MM.1S (cell line): ENCODE measurements at regions not wholly inside any gene's neighbourhood (a gene's known extent, or its start where the extent isn't known, plus 50 kb on each side); places are given as distances from the start of the nearest gene placed in this dataset.

ENCODE experiments used
- DNase-seq: peaks from one replicate; pipeline ENCODE4 v3.0.0-alpha.2; 2015
- H2AFZ ChIP-seq: fragments of 300-600 bp; sonication (generic); 2 replicates; pipeline ENCODE4 v1.6.0; 2016; ENCODE audit warnings: antibody characterized with exemption, low read length
- H3F3A ChIP-seq: fragments of 300-600 bp; sonication (generic); 2 replicates; pipeline ENCODE4 v1.6.1; 2016; ENCODE audit warnings: mild to moderate bottlenecking, antibody characterized with exemption, low read length, moderate library complexity, mixed read lengths; ENCODE audit not compliant: insufficient read depth
- H3K27ac ChIP-seq: fragments of 300-600 bp; sonication (generic); 2 replicates; pipeline ENCODE4 v1.5.1; 2016; ENCODE audit warnings: mild to moderate bottlenecking, low read length
- H3K27me3 ChIP-seq: fragments of 300-600 bp; sonication (generic); replicated peaks from 2 replicates; pipeline ENCODE4 v1.6.0; 2016; ENCODE audit warnings: low read length; ENCODE audit not compliant: insufficient read depth
- H3K36me3 ChIP-seq: fragments of 300-600 bp; sonication (generic); replicated peaks from 2 replicates; pipeline ENCODE4 v1.6.1; 2016; ENCODE audit warnings: mild to moderate bottlenecking, low read length, mixed read lengths; ENCODE audit not compliant: insufficient read depth
- H3K4me1 ChIP-seq: fragments of 300-600 bp; sonication (generic); 2 replicates; pipeline ENCODE4 v1.6.1; 2016; ENCODE audit warnings: low read length, mixed read lengths
- H3K4me2 ChIP-seq: fragments of 300-600 bp; sonication (generic); 2 replicates; pipeline ENCODE4 v1.6.0; 2016; ENCODE audit warnings: low read depth, low read length
- H3K4me3 ChIP-seq: fragments of 300-600 bp; sonication (generic); 2 replicates; pipeline ENCODE4 v1.5.1; 2016; ENCODE audit warnings: low read length, mixed read lengths
- H3K79me2 ChIP-seq: fragments of 300-600 bp; sonication (generic); 2 replicates; pipeline ENCODE4 v1.6.1; 2016; ENCODE audit warnings: mixed run types, low read length, mixed read lengths
- H3K9ac ChIP-seq: fragments of 300-600 bp; sonication (generic); 2 replicates; pipeline ENCODE4 v1.6.1; 2016; ENCODE audit warnings: low read length, mixed read lengths
- H3K9me2 ChIP-seq: fragments of 300-600 bp; sonication (generic); replicated peaks from 2 replicates; pipeline ENCODE4 v1.6.1; 2016; ENCODE audit warnings: mild to moderate bottlenecking, low read length, mixed read lengths; ENCODE audit not compliant: insufficient read depth
- H3K9me3 ChIP-seq: fragments of 300-600 bp; sonication (generic); replicated peaks from 2 replicates; pipeline ENCODE4 v1.6.1; 2016; ENCODE audit warnings: mild to moderate bottlenecking, low read length, mixed read lengths; ENCODE audit not compliant: insufficient read depth
- H4K20me1 ChIP-seq: fragments of 300-600 bp; sonication (generic); 2 replicates; pipeline ENCODE4 v1.6.1; 2016; ENCODE audit warnings: mild to moderate bottlenecking, low read length, moderate library complexity, mixed read lengths; ENCODE audit not compliant: insufficient read depth
- CTCF ChIP-seq: fragments of 300-600 bp; sonication (generic); IDR thresholded peaks from 2 replicates; pipeline ENCODE4 v1.5.1; 2016; ENCODE audit warnings: antibody characterized with exemption, low read length, mixed read lengths
- EZH2 ChIP-seq: fragments of 300-600 bp; sonication (generic); optimal IDR thresholded peaks from 2 replicates; pipeline ENCODE3; 2017; ENCODE audit warnings: low read depth, mild to moderate bottlenecking, antibody characterized with exemption, low read length, mixed read lengths
- EZH2phosphoT487 ChIP-seq: fragments of 300-600 bp; sonication (generic); IDR thresholded peaks from 2 replicates; pipeline ENCODE4 v1.6.1; 2018; ENCODE audit warnings: antibody characterized with exemption, low read length

DNA sequence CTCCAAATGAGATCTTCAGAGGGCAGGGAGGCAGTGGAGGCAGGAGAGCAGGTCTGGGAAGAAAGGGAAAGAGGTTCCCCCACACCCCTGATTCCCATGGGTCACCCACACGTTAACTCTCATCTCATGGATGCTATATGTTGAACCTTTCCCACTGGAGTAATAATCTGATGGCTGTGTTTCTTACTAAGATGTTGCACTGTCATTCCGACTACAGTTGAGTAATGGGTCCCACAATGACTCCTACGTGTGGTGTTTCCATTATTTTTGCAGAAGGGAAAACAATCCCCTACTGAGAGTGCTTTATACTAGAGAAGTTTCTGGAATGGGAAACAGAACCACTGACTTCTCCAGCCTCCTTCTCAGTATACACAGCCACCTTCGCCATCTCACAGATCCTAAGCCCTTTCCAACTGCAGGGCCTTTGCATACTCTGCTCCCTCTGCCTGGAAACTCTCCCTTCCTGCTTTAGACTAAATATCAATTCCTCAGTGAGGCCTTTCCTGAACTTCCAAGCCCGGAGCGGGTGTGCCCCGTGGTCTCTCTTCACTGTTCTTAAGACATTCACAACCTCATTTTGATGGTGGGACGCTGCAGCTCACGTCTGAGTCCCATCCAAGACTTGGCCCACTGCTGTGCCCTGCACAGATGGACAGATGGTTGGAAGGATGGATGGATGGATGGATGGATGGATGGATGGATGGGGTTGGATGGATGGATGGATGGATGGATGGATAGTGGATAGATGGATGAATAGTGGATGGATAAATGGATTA is 238.6 kb upstream of the PMEPA1 start:
- no peak for DNase-seq
- H3K27me3 ChIP-seq, result peaks cover 83% of the 10 kb centered on the region

GRCh38 chr20:57947421-57948179 is 237.8 kb upstream of the PMEPA1 start:
- Histone ChIP-seq H3K27me3 (peaks cover 83% of the 10 kb centered on the region), H4K20me1 (no peaks in the 10 kb centered on the region), H3K79me2 (no peaks in the 10 kb centered on the region), H3K4me1 (no peaks in the 10 kb centered on the region), H3F3A (no peaks in the 10 kb centered on the region), H3K4me3 (no peak overlapping the region), H3K9me3 (no peaks in the 10 kb centered on the region), H3K4me2 (no peak overlapping the region), H3K27ac (no peak overlapping the region), H2AFZ (no peak overlapping the region), H3K9ac (no peak overlapping the region), H3K9me2 (no peaks in the 10 kb centered on the region), H3K36me3 (no peaks in the 10 kb centered on the region)
- TF ChIP-seq EZH2phosphoT487, result no peak
- TF ChIP-seq EZH2, result no peak
- no peak for TF ChIP-seq CTCF
- no peak for DNase-seq

More for the DNA sequence above, 238.6 kb upstream of the PMEPA1 start:
- H3K9ac ChIP-seq, result no peak overlapping the region
- no peak overlapping the region for H2AFZ ChIP-seq
- no peaks in the 10 kb centered on the region for H3K36me3 ChIP-seq
- H3K4me2 ChIP-seq, result no peak overlapping the region
- TF ChIP-seq EZH2phosphoT487 (no peak), EZH2 (no peak), CTCF (no peak)
- no peaks in the 10 kb centered on the region for H3K9me3 ChIP-seq
- no peaks in the 10 kb centered on the region for H4K20me1 ChIP-seq
- no peaks in the 10 kb centered on the region for H3K4me1 ChIP-seq
- no peaks in the 10 kb centered on the region for H3K9me2 ChIP-seq
- no peak overlapping the region for H3K27ac ChIP-seq
- no peaks in the 10 kb centered on the region for H3K79me2 ChIP-seq
- no peaks in the 10 kb centered on the region for H3F3A ChIP-seq
- H3K4me3 ChIP-seq, result no peak overlapping the region

GRCh38 chr20:57946559-57947315 is 236.9 kb upstream of the PMEPA1 start:
- H2AFZ ChIP-seq, result no peak overlapping the region
- no peak overlapping the region for H3K9ac ChIP-seq
- TF ChIP-seq EZH2phosphoT487, result no peak
- TF ChIP-seq CTCF, result no peak
- no peak for TF ChIP-seq EZH2
- H3K27me3 ChIP-seq, result peaks cover 83% of the 10 kb centered on the region
- H4K20me1 ChIP-seq, result no peaks in the 10 kb centered on the region
- DNase-seq, result no peak
- no peaks in the 10 kb centered on the region for H3K79me2 ChIP-seq
- no peaks in the 10 kb centered on the region for H3K9me2 ChIP-seq
- H3K4me2 ChIP-seq, result no peak overlapping the region
- no peak overlapping the region for H3K27ac ChIP-seq
- no peaks in the 10 kb centered on the region for H3F3A ChIP-seq
- no peaks in the 10 kb centered on the region for H3K36me3 ChIP-seq
- H3K4me3 ChIP-seq, result no peak overlapping the region
- no peaks in the 10 kb centered on the region for H3K9me3 ChIP-seq
- no peaks in the 10 kb centered on the region for H3K4me1 ChIP-seq
